Mesothelial cell of epicardium (in vitro differentiated cells): ENCODE measurements at regions not wholly inside any gene's neighbourhood (a gene's known extent, or its start where the extent isn't known, plus 50 kb on each side); places are given as distances from the start of the nearest gene placed in this dataset.
"Not testable (repeated sequence)": the region's sequence is repeated elsewhere in the genome, so short reads cannot be mapped to it uniquely, and the experiment has no call there.

Experiments used
- DNase-seq, 2 experiments: peaks; one replicate each; pipeline ENCODE4 v3.0.0; 2021; ENCODE audit warnings: low spot score in 2 of 2; ENCODE audit not compliant: unreplicated experiment in 2 of 2
- H3K27ac Mint-ChIP-seq: 2 replicates; pipeline ENCODE4 v1.8.0; 2021; ENCODE audit warnings: mixed read lengths
- H3K27me3 Mint-ChIP-seq: 2 replicates; pipeline ENCODE4 v1.8.0; 2021; ENCODE audit warnings: low read depth, mixed read lengths
- H3K36me3 Mint-ChIP-seq: 2 replicates; pipeline ENCODE4 v1.8.0; 2021; ENCODE audit warnings: mixed read lengths
- H3K4me1 Mint-ChIP-seq: 2 replicates; pipeline ENCODE4 v1.8.0; 2021; ENCODE audit warnings: mixed read lengths
- H3K4me3 Mint-ChIP-seq: 2 replicates; pipeline ENCODE4 v1.8.0; 2021; ENCODE audit warnings: mild to moderate bottlenecking, moderate library complexity, mixed read lengths
- H3K9me3 Mint-ChIP-seq: 2 replicates; pipeline ENCODE4 v1.8.0; 2021; ENCODE audit warnings: mixed read lengths
- TF ChIP-seq, protein P1 (sequence below): fragments of 200-600 bp; sonication (generic); IDR thresholded peaks from one replicate; pipeline ENCODE4 v1.5.0; 2021; ENCODE audit warnings: antibody characterized with exemption; ENCODE audit not compliant: unreplicated experiment

DNA sequence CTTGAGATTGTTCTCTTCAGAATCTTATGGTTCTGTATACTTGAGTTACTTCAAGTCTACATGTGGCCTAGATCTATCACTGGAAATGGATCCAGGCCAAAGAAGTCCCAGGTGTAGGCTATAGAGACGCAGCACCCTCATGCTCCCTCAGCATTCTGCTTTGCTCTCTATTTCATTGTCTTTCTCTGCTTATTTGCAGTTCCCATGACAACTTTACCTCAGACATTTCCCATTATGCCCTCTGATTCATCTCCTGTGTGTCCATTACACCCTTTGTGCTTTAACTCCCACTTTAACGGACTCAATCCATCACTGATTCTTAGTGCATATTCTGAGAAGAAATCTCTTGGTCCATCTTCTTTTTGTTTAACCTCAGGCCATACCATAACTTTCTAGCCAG is 236.9 kb upstream of the NRIP1 start:
- Mint-ChIP-seq H3K9me3 (peaks cover 21% of the 10 kb centered on the region), H3K27ac (no peak overlapping the region), H3K4me1 (peaks cover 5% of the 10 kb centered on the region), H3K4me3 (no peak overlapping the region), H3K36me3 (peaks cover 3% of the 10 kb centered on the region), H3K27me3 (no peaks in the 10 kb centered on the region)
- no peak for DNase-seq
- TF ChIP-seq, protein P1, sequence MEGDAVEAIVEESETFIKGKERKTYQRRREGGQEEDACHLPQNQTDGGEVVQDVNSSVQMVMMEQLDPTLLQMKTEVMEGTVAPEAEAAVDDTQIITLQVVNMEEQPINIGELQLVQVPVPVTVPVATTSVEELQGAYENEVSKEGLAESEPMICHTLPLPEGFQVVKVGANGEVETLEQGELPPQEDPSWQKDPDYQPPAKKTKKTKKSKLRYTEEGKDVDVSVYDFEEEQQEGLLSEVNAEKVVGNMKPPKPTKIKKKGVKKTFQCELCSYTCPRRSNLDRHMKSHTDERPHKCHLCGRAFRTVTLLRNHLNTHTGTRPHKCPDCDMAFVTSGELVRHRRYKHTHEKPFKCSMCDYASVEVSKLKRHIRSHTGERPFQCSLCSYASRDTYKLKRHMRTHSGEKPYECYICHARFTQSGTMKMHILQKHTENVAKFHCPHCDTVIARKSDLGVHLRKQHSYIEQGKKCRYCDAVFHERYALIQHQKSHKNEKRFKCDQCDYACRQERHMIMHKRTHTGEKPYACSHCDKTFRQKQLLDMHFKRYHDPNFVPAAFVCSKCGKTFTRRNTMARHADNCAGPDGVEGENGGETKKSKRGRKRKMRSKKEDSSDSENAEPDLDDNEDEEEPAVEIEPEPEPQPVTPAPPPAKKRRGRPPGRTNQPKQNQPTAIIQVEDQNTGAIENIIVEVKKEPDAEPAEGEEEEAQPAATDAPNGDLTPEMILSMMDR: no peak

GRCh38 chr21:15306271-15306670 is 241.5 kb upstream of the NRIP1 start:
- Mint-ChIP-seq H3K27me3 (no peaks in the 10 kb centered on the region), H3K4me1 (no peaks in the 10 kb centered on the region), H3K4me3 (no peak overlapping the region), H3K36me3 (peaks cover 2% of the 10 kb centered on the region), H3K9me3 (peaks cover 14% of the 10 kb centered on the region), H3K27ac (no peak overlapping the region)
- DNase-seq: no peak
- TF ChIP-seq, protein P1: no peak

DNA sequence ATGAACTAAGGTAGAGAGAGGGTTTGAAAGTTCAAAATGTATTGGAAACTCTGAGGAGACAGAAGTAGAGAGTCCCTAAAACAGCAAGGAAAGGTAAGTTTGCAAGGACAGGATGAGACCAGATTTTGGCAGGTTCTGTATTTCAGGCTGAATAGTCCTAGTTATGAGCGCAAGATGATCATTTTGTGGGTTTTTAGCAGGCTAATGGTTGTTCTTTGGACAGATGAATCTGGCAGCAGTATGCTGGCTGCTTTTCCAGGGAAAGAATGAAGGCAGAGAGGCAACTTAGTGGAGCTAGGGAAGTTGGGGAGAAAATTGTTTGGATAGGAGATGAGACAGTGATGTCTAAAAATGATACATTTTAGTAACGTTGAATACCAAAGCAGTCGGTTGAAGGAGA is 243.5 kb upstream of the NRIP1 start:
- Mint-ChIP-seq H3K27ac (no peak overlapping the region), H3K36me3 (no peaks in the 10 kb centered on the region), H3K4me3 (no peak overlapping the region), H3K27me3 (no peaks in the 10 kb centered on the region), H3K4me1 (no peaks in the 10 kb centered on the region), H3K9me3 (peaks cover 12% of the 10 kb centered on the region)
- no peak for DNase-seq
- TF ChIP-seq, protein P1: no peak

DNA sequence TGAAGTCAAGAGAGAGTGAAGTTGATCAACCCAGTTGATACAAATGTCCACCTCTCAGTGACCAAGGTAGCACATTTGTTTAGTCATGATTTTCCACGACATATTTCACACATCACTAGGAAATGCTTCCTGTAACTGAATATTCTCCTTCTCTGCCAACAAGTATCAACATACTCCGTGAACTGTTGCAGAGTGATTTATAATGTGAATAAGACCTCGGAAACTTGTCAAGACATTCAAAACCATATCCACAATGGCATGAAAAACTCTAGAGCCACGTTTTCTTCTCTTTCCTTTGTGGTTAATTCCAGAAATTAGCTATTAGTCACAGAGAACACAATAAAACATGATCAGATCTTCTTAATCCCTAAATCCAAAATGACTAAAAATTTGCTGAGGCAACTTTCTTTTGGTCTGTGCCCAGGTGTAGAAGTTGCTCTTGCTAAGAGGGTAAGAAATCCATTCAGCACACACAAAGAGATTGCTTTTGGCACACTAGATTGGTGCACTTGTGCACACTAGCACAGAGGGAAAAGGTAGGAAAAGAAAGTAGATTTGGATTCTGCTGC is 244.3 kb upstream of the NRIP1 start:
- Mint-ChIP-seq H3K4me1 (no peaks in the 10 kb centered on the region), H3K36me3 (no peaks in the 10 kb centered on the region), H3K4me3 (no peak overlapping the region), H3K27me3 (no peaks in the 10 kb centered on the region), H3K9me3 (peaks cover 19% of the 10 kb centered on the region), H3K27ac (no peak overlapping the region)
- TF ChIP-seq, protein P1: no peak
- no peak for DNase-seq

GRCh38 chr21:15309721-15310120 is 244.9 kb upstream of the NRIP1 start:
- no peak for DNase-seq
- no peaks in the 10 kb centered on the region for H3K4me1 Mint-ChIP-seq
- no peaks in the 10 kb centered on the region for H3K36me3 Mint-ChIP-seq
- TF ChIP-seq, protein P1: no peak
- H3K27ac Mint-ChIP-seq: no peak overlapping the region
- no peaks in the 10 kb centered on the region for H3K27me3 Mint-ChIP-seq
- H3K4me3 Mint-ChIP-seq: no peak overlapping the region
- peaks cover 19% of the 10 kb centered on the region for H3K9me3 Mint-ChIP-seq

GRCh38 chr21:15311510-15311909 is 246.7 kb upstream of the NRIP1 start:
- Mint-ChIP-seq H3K36me3 (no peaks in the 10 kb centered on the region), H3K4me3 (no peak overlapping the region), H3K27me3 (no peaks in the 10 kb centered on the region), H3K9me3 (peaks cover 13% of the 10 kb centered on the region), H3K27ac (no peak overlapping the region), H3K4me1 (peaks cover 8% of the 10 kb centered on the region)
- DNase-seq: no peak
- TF ChIP-seq, protein P1: no peak

GRCh38 chr21:15317034-15317433 is 252.2 kb upstream of the NRIP1 start:
- not testable (repeated sequence) for H3K4me3 Mint-ChIP-seq, DNase-seq, H3K27ac Mint-ChIP-seq, H3K27me3 Mint-ChIP-seq, H3K36me3 Mint-ChIP-seq, H3K4me1 Mint-ChIP-seq
- peaks cover 28% of the 10 kb centered on the region for H3K9me3 Mint-ChIP-seq
